Type B pancreatic cell (in vitro differentiated cells): ENCODE measurements at regions not wholly inside any gene's neighbourhood (a gene's known extent, or its start where the extent isn't known, plus 50 kb on each side); places are given as distances from the start of the nearest gene placed in this dataset.
A peak's percentile ranks its signal among the peaks of the same experiment; 100 is the strongest.

Experiments used
- DNase-seq: peaks from one replicate; pipeline ENCODE4 v3.0.0; 2021; ENCODE audit warnings: mixed read lengths; ENCODE audit not compliant: unreplicated experiment; ENCODE audit errors: extremely low spot score
- H3K27ac Mint-ChIP-seq: 2 replicates; pipeline ENCODE4 v1.8.0; 2021; ENCODE audit warnings: mild to moderate bottlenecking, mixed read lengths
- H3K27me3 Mint-ChIP-seq: 2 replicates; pipeline ENCODE4 v1.8.0; 2021; ENCODE audit warnings: mixed read lengths
- H3K36me3 Mint-ChIP-seq: 2 replicates; pipeline ENCODE4 v1.8.0; 2021; ENCODE audit warnings: mixed read lengths
- H3K4me1 Mint-ChIP-seq: one replicate; pipeline ENCODE4 v1.8.0; 2021; ENCODE audit warnings: mixed read lengths; ENCODE audit not compliant: unreplicated experiment
- H3K4me3 Mint-ChIP-seq: 2 replicates; pipeline ENCODE4 v1.8.0; 2021; ENCODE audit warnings: mild to moderate bottlenecking, mixed read lengths
- H3K9me3 Mint-ChIP-seq: 2 replicates; pipeline ENCODE4 v1.8.0; 2021; ENCODE audit warnings: mixed read lengths
- TF ChIP-seq, protein P1 (sequence below): fragments of 200-600 bp; sonication (generic); conservative IDR thresholded peaks from 2 replicates; pipeline ENCODE4 v1.5.0; 2021; ENCODE audit warnings: antibody characterized with exemption, mild to moderate bottlenecking

- Mint-ChIP-seq H3K4me3 (no peak overlapping the region), H3K4me1 (peaks cover 12% of the 10 kb centered on the region), H3K27ac (peak overlapping the region; percentile 3), H3K27me3 (no peaks in the 10 kb centered on the region), H3K36me3 (no peaks in the 10 kb centered on the region), H3K9me3 (no peaks in the 10 kb centered on the region)
- DNase-seq: no peak
- TF ChIP-seq, protein P1, sequence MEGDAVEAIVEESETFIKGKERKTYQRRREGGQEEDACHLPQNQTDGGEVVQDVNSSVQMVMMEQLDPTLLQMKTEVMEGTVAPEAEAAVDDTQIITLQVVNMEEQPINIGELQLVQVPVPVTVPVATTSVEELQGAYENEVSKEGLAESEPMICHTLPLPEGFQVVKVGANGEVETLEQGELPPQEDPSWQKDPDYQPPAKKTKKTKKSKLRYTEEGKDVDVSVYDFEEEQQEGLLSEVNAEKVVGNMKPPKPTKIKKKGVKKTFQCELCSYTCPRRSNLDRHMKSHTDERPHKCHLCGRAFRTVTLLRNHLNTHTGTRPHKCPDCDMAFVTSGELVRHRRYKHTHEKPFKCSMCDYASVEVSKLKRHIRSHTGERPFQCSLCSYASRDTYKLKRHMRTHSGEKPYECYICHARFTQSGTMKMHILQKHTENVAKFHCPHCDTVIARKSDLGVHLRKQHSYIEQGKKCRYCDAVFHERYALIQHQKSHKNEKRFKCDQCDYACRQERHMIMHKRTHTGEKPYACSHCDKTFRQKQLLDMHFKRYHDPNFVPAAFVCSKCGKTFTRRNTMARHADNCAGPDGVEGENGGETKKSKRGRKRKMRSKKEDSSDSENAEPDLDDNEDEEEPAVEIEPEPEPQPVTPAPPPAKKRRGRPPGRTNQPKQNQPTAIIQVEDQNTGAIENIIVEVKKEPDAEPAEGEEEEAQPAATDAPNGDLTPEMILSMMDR: no peak
These were observed 242.5 kb upstream of the CAND1 start for GRCh38 chr12:67026487-67027246.

DNA sequence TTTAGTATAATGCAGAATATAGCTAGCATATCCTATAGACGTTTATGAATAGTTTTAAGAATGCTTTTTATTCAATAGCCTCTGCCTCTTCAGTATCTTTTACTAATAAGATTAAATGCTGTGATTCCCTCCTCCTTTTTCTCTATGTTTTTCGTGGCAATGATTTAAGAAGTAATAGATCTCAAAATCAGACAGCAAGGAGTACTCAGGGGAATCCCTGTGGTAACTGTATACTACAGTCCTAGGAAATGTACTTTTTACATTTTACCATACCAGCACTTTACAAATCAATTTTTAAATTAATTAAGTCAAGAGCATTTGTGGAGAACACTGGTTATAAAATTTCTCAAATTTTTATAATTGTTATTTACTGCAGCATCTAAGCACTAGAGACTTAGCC, 240.6 kb upstream of the CAND1 start:
- peaks cover 12% of the 10 kb centered on the region for H3K4me1 Mint-ChIP-seq
- no peak overlapping the region for H3K4me3 Mint-ChIP-seq
- H3K27me3 Mint-ChIP-seq: no peaks in the 10 kb centered on the region
- TF ChIP-seq, protein P1: no peak
- no peaks in the 10 kb centered on the region for H3K36me3 Mint-ChIP-seq
- no peak for DNase-seq
- H3K27ac Mint-ChIP-seq: no peak overlapping the region
- no peaks in the 10 kb centered on the region for H3K9me3 Mint-ChIP-seq

DNA sequence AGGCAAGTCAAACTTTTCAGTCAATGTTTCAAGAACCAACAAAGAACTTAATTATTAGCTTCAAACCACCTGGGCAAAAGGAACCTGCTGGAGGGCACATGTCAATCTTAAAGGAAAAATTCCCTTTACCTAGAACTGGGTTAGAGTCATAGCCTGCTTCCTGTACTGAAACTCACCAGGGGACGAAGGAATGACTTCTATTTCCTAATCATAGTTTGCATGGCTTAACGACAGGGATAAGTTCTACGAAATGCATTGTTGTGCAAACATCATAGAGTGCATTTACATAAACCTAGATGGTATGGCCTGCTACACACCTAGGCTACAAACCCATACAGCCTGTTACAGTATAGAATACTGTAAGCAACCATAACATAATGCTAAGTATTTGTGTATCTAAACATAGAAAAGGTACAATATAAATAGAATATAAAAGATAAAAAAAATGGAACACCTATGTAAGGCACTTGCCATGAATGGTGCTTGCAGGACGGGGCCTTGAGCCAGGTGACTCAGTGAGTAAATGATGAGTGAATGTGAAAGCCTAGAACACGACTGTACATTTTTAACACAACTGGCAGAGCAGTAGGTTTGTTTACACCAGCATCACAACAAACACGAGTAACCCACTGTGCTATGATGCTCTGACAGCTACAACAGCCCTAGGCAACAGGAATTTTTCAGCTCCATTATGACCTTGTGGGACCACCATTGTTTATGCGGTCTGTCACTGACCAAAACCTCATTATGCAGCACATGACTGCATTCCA, 234.9 kb upstream of the CAND1 start:
- no peak overlapping the region for H3K4me3 Mint-ChIP-seq
- no peaks in the 10 kb centered on the region for H3K27me3 Mint-ChIP-seq
- H3K36me3 Mint-ChIP-seq: no peaks in the 10 kb centered on the region
- no peak for DNase-seq
- no peaks in the 10 kb centered on the region for H3K9me3 Mint-ChIP-seq
- H3K27ac Mint-ChIP-seq: no peak overlapping the region
- TF ChIP-seq, protein P1: no peak
- H3K4me1 Mint-ChIP-seq: peaks cover 11% of the 10 kb centered on the region

DNA sequence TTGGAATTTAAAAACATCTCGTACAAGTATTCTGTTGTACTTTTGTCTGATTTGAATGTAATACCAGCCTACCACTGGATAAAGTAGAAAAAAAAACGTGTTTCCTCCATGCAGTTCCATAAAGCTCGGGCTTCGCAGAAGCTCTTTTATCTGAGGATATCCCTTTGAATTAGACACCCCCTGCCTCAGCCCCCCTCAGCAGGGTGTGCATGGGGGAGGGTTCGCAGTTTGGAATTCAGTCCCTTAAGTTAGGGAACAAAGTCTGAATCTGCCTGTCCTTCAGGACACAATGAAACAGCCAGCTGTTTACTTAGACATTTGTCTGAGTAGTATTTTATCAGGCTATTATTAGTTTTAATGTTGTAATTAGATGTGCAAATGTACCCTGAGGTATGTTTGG, 234.0 kb upstream of the CAND1 start:
- H3K27ac Mint-ChIP-seq: no peak overlapping the region
- H3K27me3 Mint-ChIP-seq: no peaks in the 10 kb centered on the region
- H3K4me1 Mint-ChIP-seq: peaks cover 16% of the 10 kb centered on the region
- no peak for DNase-seq
- TF ChIP-seq, protein P1: no peak
- no peaks in the 10 kb centered on the region for H3K36me3 Mint-ChIP-seq
- no peak overlapping the region for H3K4me3 Mint-ChIP-seq
- H3K9me3 Mint-ChIP-seq: no peaks in the 10 kb centered on the region

- peaks cover 28% of the 10 kb centered on the region for H3K4me1 Mint-ChIP-seq
- H3K27me3 Mint-ChIP-seq: no peaks in the 10 kb centered on the region
- no peak for DNase-seq
- H3K9me3 Mint-ChIP-seq: no peaks in the 10 kb centered on the region
- H3K36me3 Mint-ChIP-seq: no peaks in the 10 kb centered on the region
- no peak overlapping the region for H3K27ac Mint-ChIP-seq
- no peak overlapping the region for H3K4me3 Mint-ChIP-seq
- TF ChIP-seq, protein P1: no peak
These were observed 230.7 kb upstream of the CAND1 start for GRCh38 chr12:67038486-67038885.
